AG04450 (cell line): ENCODE measurements at regions not wholly inside any gene's neighbourhood (a gene's known extent, or its start where the extent isn't known, plus 50 kb on each side); places are given as distances from the start of the nearest gene placed in this dataset.

Source experiments
- CTCF ChIA-PET: fragments of 300-600, 350-600 bp; formaldehyde crosslinking; extraction: SDS; loops from one replicate; lab custom pipeline; 2022; ENCODE audit warnings: antibody characterized with exemption, inconsistent platforms; lab: Charles Lee
- POLR2A ChIA-PET: fragments of 350-600 bp; formaldehyde crosslinking; extraction: SDS; loops from one replicate; lab custom pipeline; 2021; ENCODE audit warnings: antibody characterized with exemption, inconsistent platforms; lab: Yijun Ruan, JAX
- DNase-seq: peaks from one replicate; pipeline ENCODE4 v3.0.0-alpha.2; 2011; ENCODE audit warnings: low read depth, low spot score
- H3K27ac ChIP-seq: one replicate; pipeline ENCODE4 v1.5.1; 2012; ENCODE audit warnings: low read depth, low read length, control low read depth
- H3K27me3 ChIP-seq: one replicate; pipeline ENCODE4 v1.6.0; 2012; ENCODE audit warnings: low read length; ENCODE audit not compliant: control insufficient read depth, insufficient read depth
- H3K4me3 ChIP-seq: 2 replicates; pipeline ENCODE4 v1.5.1; 2011; ENCODE audit warnings: mild to moderate bottlenecking, low read depth, low read length, control low read depth
- H3K9me3 ChIP-seq: 2 replicates; pipeline ENCODE4 v1.5.1; 2012; ENCODE audit warnings: low read length; ENCODE audit not compliant: control insufficient read depth, insufficient read depth
- TF ChIP-seq, protein P1 (sequence below): IDR thresholded peaks from 2 replicates; pipeline ENCODE4 v1.5.1; 2011; ENCODE audit warnings: low read depth, low read length, control low read depth, inconsistent platforms

DNA sequence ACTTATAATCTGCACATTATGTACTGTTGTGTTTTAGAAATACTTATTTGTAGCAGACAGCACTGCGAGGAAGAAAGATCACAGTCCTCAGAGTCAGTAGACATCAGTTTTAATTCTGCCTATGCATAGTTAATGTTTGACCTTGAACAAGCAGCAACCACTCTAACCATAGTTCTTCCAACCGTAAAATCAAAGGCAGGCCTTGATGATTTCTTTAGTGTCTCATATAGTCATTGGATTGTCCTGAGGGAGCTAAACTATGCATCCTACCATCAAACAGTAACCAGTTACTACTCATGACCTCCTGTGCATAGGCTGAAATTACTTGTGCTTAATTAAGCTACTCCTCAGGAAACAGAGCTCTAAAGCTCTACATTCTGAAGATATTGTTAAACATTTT is 294.8 kb upstream of the STXBP5 start:
- ChIA-PET POLR2A (no interaction called here), CTCF (no interaction called here)
- DNase-seq, result no peak
- Histone ChIP-seq H3K9me3 (no peaks in the 10 kb centered on the region), H3K4me3 (no peak overlapping the region), H3K27ac (no peak overlapping the region), H3K27me3 (no peaks in the 10 kb centered on the region)
- TF ChIP-seq, protein P1, sequence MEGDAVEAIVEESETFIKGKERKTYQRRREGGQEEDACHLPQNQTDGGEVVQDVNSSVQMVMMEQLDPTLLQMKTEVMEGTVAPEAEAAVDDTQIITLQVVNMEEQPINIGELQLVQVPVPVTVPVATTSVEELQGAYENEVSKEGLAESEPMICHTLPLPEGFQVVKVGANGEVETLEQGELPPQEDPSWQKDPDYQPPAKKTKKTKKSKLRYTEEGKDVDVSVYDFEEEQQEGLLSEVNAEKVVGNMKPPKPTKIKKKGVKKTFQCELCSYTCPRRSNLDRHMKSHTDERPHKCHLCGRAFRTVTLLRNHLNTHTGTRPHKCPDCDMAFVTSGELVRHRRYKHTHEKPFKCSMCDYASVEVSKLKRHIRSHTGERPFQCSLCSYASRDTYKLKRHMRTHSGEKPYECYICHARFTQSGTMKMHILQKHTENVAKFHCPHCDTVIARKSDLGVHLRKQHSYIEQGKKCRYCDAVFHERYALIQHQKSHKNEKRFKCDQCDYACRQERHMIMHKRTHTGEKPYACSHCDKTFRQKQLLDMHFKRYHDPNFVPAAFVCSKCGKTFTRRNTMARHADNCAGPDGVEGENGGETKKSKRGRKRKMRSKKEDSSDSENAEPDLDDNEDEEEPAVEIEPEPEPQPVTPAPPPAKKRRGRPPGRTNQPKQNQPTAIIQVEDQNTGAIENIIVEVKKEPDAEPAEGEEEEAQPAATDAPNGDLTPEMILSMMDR, result no peak

DNA sequence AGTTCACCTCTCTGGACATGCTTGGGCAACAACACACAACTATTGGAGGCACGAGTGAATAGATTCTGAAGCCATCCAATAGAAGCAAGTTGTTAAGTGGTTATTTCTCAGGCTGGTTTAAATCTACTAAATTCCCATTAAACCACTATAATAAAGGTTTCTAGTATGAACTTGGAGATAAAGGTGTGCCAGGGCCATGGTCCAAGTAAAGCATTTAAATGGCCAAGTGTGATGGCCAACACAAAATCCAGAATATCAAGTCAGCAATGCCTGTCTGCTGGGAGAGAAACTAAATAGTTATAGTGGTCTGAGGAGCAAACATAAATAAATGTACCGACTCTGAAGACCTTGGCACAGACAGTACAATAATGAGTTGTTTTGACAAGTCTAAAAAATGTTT is 294.3 kb upstream of the STXBP5 start:
- Histone ChIP-seq H3K9me3 (no peaks in the 10 kb centered on the region), H3K27ac (no peak overlapping the region), H3K4me3 (no peak overlapping the region), H3K27me3 (no peaks in the 10 kb centered on the region)
- TF ChIP-seq, protein P1, result no peak
- POLR2A ChIA-PET, result no interaction called here
- no peak for DNase-seq
- CTCF ChIA-PET, result no interaction called here

DNA sequence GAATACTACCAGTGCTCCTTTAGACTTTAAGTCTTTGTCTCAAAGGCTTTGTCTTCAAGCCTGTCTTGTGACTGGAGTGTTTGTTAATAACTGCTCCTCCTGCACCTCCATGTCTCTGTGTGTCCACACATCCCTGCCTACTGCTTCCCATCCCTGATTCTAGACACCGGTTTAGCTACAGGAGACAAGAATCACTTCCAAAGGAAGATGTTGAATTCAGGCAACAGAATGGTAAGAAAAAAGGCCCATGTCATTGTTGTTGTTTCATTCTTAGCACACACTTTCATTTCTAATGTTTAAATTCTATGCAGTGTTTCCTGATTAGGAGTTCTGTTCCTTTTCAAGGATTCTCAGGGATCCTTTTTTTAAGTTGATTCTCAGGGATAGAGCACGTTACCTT is 293.6 kb upstream of the STXBP5 start:
- TF ChIP-seq, protein P1, result no peak
- H3K27ac ChIP-seq, result no peak overlapping the region
- ChIA-PET CTCF (no interaction called here), POLR2A (no interaction called here)
- H3K4me3 ChIP-seq, result no peak overlapping the region
- no peaks in the 10 kb centered on the region for H3K27me3 ChIP-seq
- no peaks in the 10 kb centered on the region for H3K9me3 ChIP-seq
- DNase-seq, result no peak

DNA sequence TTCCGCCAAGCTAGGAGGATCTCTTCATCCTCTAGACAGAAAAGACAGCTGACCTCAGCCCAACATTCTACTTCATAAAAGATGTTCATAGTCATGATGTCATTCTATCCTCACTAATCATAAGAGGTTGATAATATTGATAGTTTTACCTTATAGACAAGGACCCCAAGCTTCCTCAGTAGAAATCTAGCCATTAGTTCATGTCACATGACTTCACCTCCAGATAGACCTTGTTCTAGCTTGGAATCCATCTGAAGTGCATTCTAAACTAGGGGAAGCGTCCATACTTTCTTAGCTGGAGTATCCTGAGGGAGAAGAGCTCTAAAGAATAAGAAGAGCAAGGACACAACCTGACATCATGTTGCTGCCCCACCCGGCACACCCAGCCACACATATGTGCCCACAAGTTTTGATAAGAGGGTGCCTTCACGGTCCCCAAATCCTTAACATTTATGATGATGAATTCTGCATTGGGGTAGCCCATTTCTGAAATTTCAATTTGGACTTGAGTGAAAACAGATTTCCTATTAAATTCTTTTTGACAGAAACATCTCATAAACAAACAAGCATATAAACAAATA is 292.5 kb upstream of the STXBP5 start:
- Histone ChIP-seq H3K27ac (no peak overlapping the region), H3K27me3 (no peaks in the 10 kb centered on the region), H3K4me3 (no peak overlapping the region), H3K9me3 (no peaks in the 10 kb centered on the region)
- TF ChIP-seq, protein P1, result no peak
- ChIA-PET POLR2A (interaction anchor here (0.6 kb wide), 1 partner anchor 399 kb away, joined by 5 read pairs; no protein-coding TSS in a partner anchor), CTCF (no interaction called here)
- no peak for DNase-seq

DNA sequence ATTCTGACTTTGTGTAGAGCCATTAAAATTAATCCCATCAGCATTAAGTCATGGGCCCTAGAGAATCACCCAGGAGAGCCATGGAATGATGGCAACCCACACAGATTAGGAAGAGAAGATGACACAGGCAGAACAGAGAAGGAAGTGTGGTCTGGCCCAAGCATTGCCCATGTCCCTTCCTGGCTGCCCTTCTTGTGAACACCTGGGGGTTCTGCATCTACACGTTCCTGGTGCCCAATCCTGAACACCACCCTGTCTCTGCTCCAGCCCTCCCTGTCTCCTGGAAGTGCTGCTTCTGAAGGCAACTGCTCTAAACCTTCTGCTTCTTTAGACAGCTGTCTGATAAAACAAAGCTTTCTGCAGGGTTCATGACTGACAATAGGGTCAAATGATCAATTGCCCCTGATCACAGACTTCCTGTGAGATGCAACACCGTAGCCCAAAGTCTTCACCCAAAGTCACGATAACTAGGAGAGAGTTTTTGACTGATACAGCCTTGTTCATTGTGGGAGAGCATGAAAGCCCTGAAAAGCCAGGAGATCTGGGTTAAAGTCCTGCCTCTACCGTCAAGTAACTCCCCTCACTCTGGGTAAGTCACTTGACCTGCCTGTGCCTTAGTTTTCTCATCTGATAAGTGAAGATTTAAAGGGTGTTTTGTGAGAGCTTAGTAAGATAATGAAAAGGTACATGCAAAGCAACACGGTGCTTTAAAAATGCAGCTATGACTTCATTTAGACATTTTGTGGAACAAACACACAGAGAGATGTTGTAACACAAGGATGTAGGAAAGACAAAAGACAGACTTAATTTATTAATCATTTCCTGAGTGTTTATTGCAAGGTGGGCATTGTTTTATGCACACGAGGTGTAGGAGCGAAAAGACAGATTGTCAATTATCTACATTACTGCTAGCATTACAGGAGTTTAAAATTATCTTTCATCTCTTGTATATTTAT is 291.2 kb upstream of the STXBP5 start:
- H3K27ac ChIP-seq, result peak overlapping the region; percentile 78
- TF ChIP-seq, protein P1, result no peak
- DNase-seq, result no peak
- POLR2A ChIA-PET, result interaction anchor here (0.7 kb wide), 1 partner anchor 8 kb away, joined by 3 read pairs; no protein-coding TSS in a partner anchor
- no peaks in the 10 kb centered on the region for H3K9me3 ChIP-seq
- H3K27me3 ChIP-seq, result no peaks in the 10 kb centered on the region
- peak overlapping the region; percentile 12; the same call in 1 of the 2 replicates for H3K4me3 ChIP-seq
- CTCF ChIA-PET, result no interaction called here
